WTC11 (cell line): ENCODE measurements at regions not wholly inside any gene's neighbourhood (a gene's known extent, or its start where the extent isn't known, plus 50 kb on each side); places are given as distances from the start of the nearest gene placed in this dataset.

Experiments used
- ATAC-seq: fragments of 200-7000 bp; cut with Tn5 transposase; 2 replicates; pipeline ENCODE4 v1.10.0; 2021; ENCODE audit warnings: mild to moderate bottlenecking, moderate library complexity
- CTCF ChIA-PET: fragments of 300-600 bp; sonication (Branson Sonifier 250); formaldehyde crosslinking; loops from one replicate; lab custom pipeline; 2021; ENCODE audit warnings: antibody characterized with exemption; lab: Charles Lee
- POLR2A ChIA-PET: fragments of 350-600 bp; sonication (Branson Sonifier 250); formaldehyde crosslinking; loops from one replicate; lab custom pipeline; 2021; ENCODE audit warnings: antibody characterized with exemption; lab: Charles Lee
- DNase-seq: peaks from one replicate; pipeline ENCODE4 v3.0.0; 2021; ENCODE audit warnings: low spot score
- H3K27ac Mint-ChIP-seq: 2 replicates; pipeline ENCODE4 v1.8.0; 2021; ENCODE audit warnings: mixed read lengths
- H3K27me3 Mint-ChIP-seq: 2 replicates; pipeline ENCODE4 v1.8.0; 2021; ENCODE audit warnings: low read depth, mild to moderate bottlenecking, moderate library complexity, mixed read lengths
- H3K36me3 Mint-ChIP-seq: 2 replicates; pipeline ENCODE4 v1.8.0; 2021; ENCODE audit warnings: mixed read lengths
- H3K4me1 Mint-ChIP-seq: 2 replicates; pipeline ENCODE4 v1.8.0; 2022; ENCODE audit warnings: mixed read lengths
- H3K4me3 Mint-ChIP-seq: 2 replicates; pipeline ENCODE4 v1.8.0; 2021; ENCODE audit warnings: mild to moderate bottlenecking, moderate library complexity, mixed read lengths
- H3K9me3 Mint-ChIP-seq: 2 replicates; pipeline ENCODE4 v1.8.0; 2021; ENCODE audit warnings: mixed read lengths
- CREB1 ChIP-seq: sonication (generic); formaldehyde crosslinking; IDR thresholded peaks from 2 replicates; pipeline ENCODE4 v1.8.0; 2023; ENCODE audit warnings: mild to moderate bottlenecking, missing genetic modification reagents
- E2F4 ChIP-seq: sonication (generic); formaldehyde crosslinking; IDR thresholded peaks from 2 replicates; pipeline ENCODE4 v1.8.1; 2022; ENCODE audit warnings: low read depth, mild to moderate bottlenecking, moderate library complexity, missing genetic modification reagents, borderline replicate concordance
- EMX1 ChIP-seq: fragments of 250-450 bp; sonication (Bioruptor Pico); IDR thresholded peaks from 2 replicates; pipeline ENCODE4 v1.8.0; 2021; ENCODE audit warnings: mild to moderate bottlenecking
- IRF1 ChIP-seq: sonication (generic); formaldehyde crosslinking; IDR thresholded peaks from 2 replicates; pipeline ENCODE4 v1.8.0; 2023; ENCODE audit warnings: missing genetic modification reagents
- MLX ChIP-seq: sonication (generic); formaldehyde crosslinking; IDR thresholded peaks from 2 replicates; pipeline ENCODE4 v1.8.1; 2023; ENCODE audit warnings: mild to moderate bottlenecking, missing genetic modification reagents, moderate library complexity
- NFYB ChIP-seq: sonication (generic); formaldehyde crosslinking; conservative IDR thresholded peaks from 2 replicates; pipeline ENCODE4 v1.8.0; 2022; ENCODE audit warnings: low read depth, missing genetic modification reagents
- NR2C2 ChIP-seq: sonication (generic); formaldehyde crosslinking; IDR thresholded peaks from 2 replicates; pipeline ENCODE4 v1.8.0; 2022; ENCODE audit warnings: mild to moderate bottlenecking, missing genetic modification reagents
- TP53 ChIP-seq: sonication (generic); formaldehyde crosslinking; IDR thresholded peaks from 2 replicates; pipeline ENCODE4 v1.8.1; 2023; ENCODE audit warnings: mild to moderate bottlenecking, missing genetic modification reagents
- ZBTB21 ChIP-seq: sonication (generic); formaldehyde crosslinking; IDR thresholded peaks from 2 replicates; pipeline ENCODE4 v1.8.1; 2023; ENCODE audit warnings: mild to moderate bottlenecking, missing genetic modification reagents, borderline replicate concordance
- ZMAT4 ChIP-seq: fragments of 250-450 bp; sonication (Bioruptor Pico); IDR thresholded peaks from 2 replicates; pipeline ENCODE4 v1.9.0; 2021; ENCODE audit warnings: mild to moderate bottlenecking
- ZNF138 ChIP-seq: sonication (generic); formaldehyde crosslinking; conservative IDR thresholded peaks from 2 replicates; pipeline ENCODE4 v1.8.1; 2022; ENCODE audit warnings: mild to moderate bottlenecking, moderate library complexity, missing genetic modification reagents
- ZNF232 ChIP-seq: sonication (generic); formaldehyde crosslinking; IDR thresholded peaks from 2 replicates; pipeline ENCODE4 v1.8.0; 2022; ENCODE audit warnings: mild to moderate bottlenecking, missing genetic modification reagents
- ZNF317 ChIP-seq: sonication (generic); formaldehyde crosslinking; IDR thresholded peaks from 2 replicates; pipeline ENCODE4 v1.8.1; 2023; ENCODE audit warnings: low read depth, mild to moderate bottlenecking, moderate library complexity, missing genetic modification reagents, borderline replicate concordance
- ZNF512 ChIP-seq: sonication (generic); formaldehyde crosslinking; IDR thresholded peaks from 2 replicates; pipeline ENCODE4 v1.8.1; 2022; ENCODE audit warnings: missing genetic modification reagents, borderline replicate concordance
- ZNF532 ChIP-seq: fragments of 250-450 bp; sonication (Bioruptor Pico); IDR thresholded peaks from 2 replicates; pipeline ENCODE4 v1.9.0; 2021; ENCODE audit warnings: mild to moderate bottlenecking, borderline replicate concordance
- TF ChIP-seq, protein P1 (sequence below): fragments of 200-600 bp; IDR thresholded peaks from 2 replicates; pipeline ENCODE4 v1.8.0; 2022; ENCODE audit warnings: antibody characterized with exemption

- peaks cover 95% of the 10 kb centered on the region for H3K36me3 Mint-ChIP-seq
Observed at GRCh38 chr2:89775885-89776284, 1084.4 kb downstream of the RPIA start.

GRCh38 chr2:89780318-89780717, 1088.8 kb downstream of the RPIA start:
- ATAC-seq (no peak), DNase-seq (no peak)
- peaks cover 94% of the 10 kb centered on the region for H3K27me3 Mint-ChIP-seq
- H3K4me1 Mint-ChIP-seq, result no peaks in the 10 kb centered on the region
- no peak overlapping the region for H3K27ac Mint-ChIP-seq
- CTCF ChIA-PET, result no interaction called here
- POLR2A ChIA-PET, result no interaction called here
- TF ChIP-seq IRF1 (no peak), E2F4 (CRISPR knock-in tag) (no peak), CREB1 (no peak), ZNF138 (no peak), TP53 (no peak), ZNF317 (no peak), MLX (CRISPR knock-in tag) (no peak), NFYB (no peak), ZNF232 (CRISPR knock-in tag) (no peak), ZNF512 (CRISPR knock-in tag) (no peak)
- TF ChIP-seq, protein P1, sequence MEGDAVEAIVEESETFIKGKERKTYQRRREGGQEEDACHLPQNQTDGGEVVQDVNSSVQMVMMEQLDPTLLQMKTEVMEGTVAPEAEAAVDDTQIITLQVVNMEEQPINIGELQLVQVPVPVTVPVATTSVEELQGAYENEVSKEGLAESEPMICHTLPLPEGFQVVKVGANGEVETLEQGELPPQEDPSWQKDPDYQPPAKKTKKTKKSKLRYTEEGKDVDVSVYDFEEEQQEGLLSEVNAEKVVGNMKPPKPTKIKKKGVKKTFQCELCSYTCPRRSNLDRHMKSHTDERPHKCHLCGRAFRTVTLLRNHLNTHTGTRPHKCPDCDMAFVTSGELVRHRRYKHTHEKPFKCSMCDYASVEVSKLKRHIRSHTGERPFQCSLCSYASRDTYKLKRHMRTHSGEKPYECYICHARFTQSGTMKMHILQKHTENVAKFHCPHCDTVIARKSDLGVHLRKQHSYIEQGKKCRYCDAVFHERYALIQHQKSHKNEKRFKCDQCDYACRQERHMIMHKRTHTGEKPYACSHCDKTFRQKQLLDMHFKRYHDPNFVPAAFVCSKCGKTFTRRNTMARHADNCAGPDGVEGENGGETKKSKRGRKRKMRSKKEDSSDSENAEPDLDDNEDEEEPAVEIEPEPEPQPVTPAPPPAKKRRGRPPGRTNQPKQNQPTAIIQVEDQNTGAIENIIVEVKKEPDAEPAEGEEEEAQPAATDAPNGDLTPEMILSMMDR, result no peak
- H3K36me3 Mint-ChIP-seq, result peaks cover 100% of the 10 kb centered on the region
- H3K4me3 Mint-ChIP-seq, result no peak overlapping the region
- peaks cover 100% of the 10 kb centered on the region for H3K9me3 Mint-ChIP-seq

More at GRCh38 chr2:89775885-89776284, 1084.4 kb downstream of the RPIA start:
- Mint-ChIP-seq H3K4me3 (no peak overlapping the region), H3K9me3 (peaks cover 96% of the 10 kb centered on the region), H3K27me3 (peaks cover 85% of the 10 kb centered on the region), H3K27ac (no peak overlapping the region), H3K4me1 (no peaks in the 10 kb centered on the region)
- POLR2A ChIA-PET, result no interaction called here
- CTCF ChIA-PET, result no interaction called here
- DNase-seq, result no peak
- TF ChIP-seq ZNF512 (CRISPR knock-in tag) (no peak), MLX (CRISPR knock-in tag) (no peak)
- ATAC-seq, result no peak

GRCh38 chr2:89781962-89782361, 1090.5 kb downstream of the RPIA start:
- Mint-ChIP-seq H3K4me3 (no peak overlapping the region), H3K36me3 (peaks cover 100% of the 10 kb centered on the region), H3K27ac (no peak overlapping the region), H3K27me3 (peaks cover 93% of the 10 kb centered on the region), H3K9me3 (peaks cover 100% of the 10 kb centered on the region), H3K4me1 (no peaks in the 10 kb centered on the region)
- POLR2A ChIA-PET, result no interaction called here
- CTCF ChIA-PET, result no interaction called here
- DNase-seq (no peak), ATAC-seq (no peak)
- TF ChIP-seq NR2C2 (no peak), EMX1 (CRISPR knock-in tag) (no peak), ZMAT4 (CRISPR knock-in tag) (no peak), ZBTB21 (CRISPR knock-in tag) (no peak), ZNF532 (no peak), ZNF512 (CRISPR knock-in tag) (no peak)
